NCI-H2227 treated with DMSO at 0.1 percent for 48 hours (cell line): ENCODE measurements at regions not wholly inside any gene's neighbourhood (a gene's known extent, or its start where the extent isn't known, plus 50 kb on each side); places are given as distances from the start of the nearest gene placed in this dataset.

Source experiments
- DNase-seq: peaks from one replicate; lab custom pipeline; 2025; lab: John Stamatoyannopoulos, UW

GRCh38 chr22:48954781-48955311, 872.8 kb downstream of the BRD1 start:
- no peak for DNase-seq

- no peak for DNase-seq
These were observed 873.8 kb downstream of the BRD1 start for GRCh38 chr22:48953830-48954229.

- DNase-seq, result no peak
These were observed 874.5 kb downstream of the BRD1 start for GRCh38 chr22:48953103-48953720.

- DNase-seq, result no peak
These were observed 875.2 kb downstream of the BRD1 start for GRCh38 chr22:48952256-48953102.

GRCh38 chr22:48951836-48952235, 875.8 kb downstream of the BRD1 start:
- no peak for DNase-seq

GRCh38 chr22:48950151-48950915, 877.3 kb downstream of the BRD1 start:
- no peak for DNase-seq

GRCh38 chr22:48949375-48950149, 878.1 kb downstream of the BRD1 start:
- DNase-seq, result no peak

GRCh38 chr22:48948575-48949170, 879.0 kb downstream of the BRD1 start:
- no peak for DNase-seq

- DNase-seq, result no peak
These were observed 880.0 kb downstream of the BRD1 start for GRCh38 chr22:48947636-48948035.

GRCh38 chr22:48945621-48946458, 881.8 kb downstream of the BRD1 start:
- DNase-seq, result no peak

GRCh38 chr22:48944751-48945620, 882.7 kb downstream of the BRD1 start:
- no peak for DNase-seq

GRCh38 chr22:48944433-48944750, 883.3 kb downstream of the BRD1 start:
- no peak for DNase-seq

GRCh38 chr22:48943567-48944432, 883.9 kb downstream of the BRD1 start:
- DNase-seq, result no peak

- DNase-seq, result no peak
These were observed 884.7 kb downstream of the BRD1 start for GRCh38 chr22:48942698-48943566.

GRCh38 chr22:48941903-48942575, 885.6 kb downstream of the BRD1 start:
- no peak for DNase-seq

- no peak for DNase-seq
These were observed 886.4 kb downstream of the BRD1 start for GRCh38 chr22:48941033-48941902.
